Motor neuron (in vitro differentiated cells): ENCODE measurements at regions not wholly inside any gene's neighbourhood (a gene's known extent, or its start where the extent isn't known, plus 50 kb on each side); places are given as distances from the start of the nearest gene placed in this dataset.
"Not testable (repeated sequence)": the region's sequence is repeated elsewhere in the genome, so short reads cannot be mapped to it uniquely, and the experiment has no call there.

Source experiments
- ATAC-seq, 8 experiments: fragments of 200-7000 bp; cut with Tn5 transposase; replicated peaks in 6 of 8; 2 replicates each; pipeline ENCODE4 v1.8.0; 2021; ENCODE audit warnings: mild to moderate bottlenecking in 8 of 8, moderate library complexity in 8 of 8
- H3K27ac ChIP-seq, 2 donors: fragments of 250-450 bp; sonication (Bioruptor Pico); 2 replicates each; pipeline ENCODE4 v1.9.0; 2021; ENCODE audit warnings: antibody characterized with exemption in 2 of 2, mild to moderate bottlenecking in 2 of 2, moderate library complexity in 1 of 2
- H3K4me1 ChIP-seq, 2 donors: fragments of 250-450 bp; sonication (Bioruptor Pico); replicated peaks in 1 of 2; 2 replicates each; pipeline ENCODE4 v1.6.1; 2021; ENCODE audit warnings: antibody characterized with exemption in 2 of 2, mild to moderate bottlenecking in 2 of 2, moderate library complexity in 1 of 2
- H3K4me3 ChIP-seq, 5 donors: fragments of 250-450 bp; sonication (Bioruptor Pico); 2 replicates each; pipeline ENCODE4 v1.9.0; 2021; ENCODE audit warnings: antibody characterized with exemption in 5 of 5, mild to moderate bottlenecking in 5 of 5, moderate library complexity in 4 of 5
- WGBS, 10 experiments: fragments of 450-650 bp; shearing (Covaris generic); methylation state at CpG; one replicate each; pipeline ENCODE4 v1.0.0; 2022; 5-methylcytosine and 5-hydroxymethylcytosine counted together
- in situ Hi-C, 9 experiments: fragments of 400-800 bp; cut with MboI; loops; one replicate each; pipeline ENCODE4 v1.15.0; 2021; ENCODE audit warnings: low sequenced_read_pairs in 9 of 9, low pct_unique_long_range_greater_than_20kb in 2 of 9; ENCODE audit not compliant: unreplicated experiment in 9 of 9

DNA sequence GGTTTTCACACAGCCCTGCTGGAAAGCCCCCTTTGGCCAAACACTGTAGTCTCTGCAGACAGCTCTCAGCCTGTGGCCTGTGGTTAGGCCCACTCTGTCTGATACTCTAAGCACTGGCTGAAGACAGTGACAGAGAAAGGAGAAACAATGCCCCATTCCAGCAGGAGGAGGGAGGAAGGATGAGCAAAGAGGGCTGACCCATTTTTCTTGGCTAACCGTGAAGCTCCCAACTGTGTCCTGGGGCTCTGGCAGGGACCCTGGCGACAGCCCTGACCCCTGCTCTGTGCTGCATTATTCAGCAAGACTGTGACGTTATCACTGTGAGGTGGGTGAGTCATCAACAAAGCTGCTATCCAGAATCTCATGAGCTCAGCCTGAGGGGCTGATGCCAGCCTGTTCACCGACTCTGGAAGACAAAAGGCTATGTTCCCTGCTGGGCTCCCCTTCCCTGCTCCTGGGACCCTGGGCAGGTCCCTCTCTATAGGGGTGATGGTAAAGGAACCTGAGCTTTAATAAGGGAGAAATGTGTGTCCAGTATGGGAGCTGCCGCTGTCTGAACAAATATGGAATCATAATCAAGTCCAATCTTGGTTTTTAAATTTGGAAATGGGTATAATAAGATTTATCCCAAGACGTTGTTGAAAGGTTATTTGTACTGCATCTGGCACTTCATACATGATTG, 107.0 kb downstream of the RHOU start:
- peak; percentile 56 to 97 (median 96) for ATAC-seq
- Histone ChIP-seq H3K27ac (peak overlapping the region; percentile 74 to 80), H3K4me3 (no peak overlapping the region), H3K4me1 (peaks cover 28 to 29% of the 10 kb centered on the region in 2 donors)
- in situ Hi-C loops: no loop called here
- whole genome bisulfite sequencing, 10 experiments: 0 to 100% (median 52%) methylated on average over 1 to 6 of the region's 6 CpGs

DNA sequence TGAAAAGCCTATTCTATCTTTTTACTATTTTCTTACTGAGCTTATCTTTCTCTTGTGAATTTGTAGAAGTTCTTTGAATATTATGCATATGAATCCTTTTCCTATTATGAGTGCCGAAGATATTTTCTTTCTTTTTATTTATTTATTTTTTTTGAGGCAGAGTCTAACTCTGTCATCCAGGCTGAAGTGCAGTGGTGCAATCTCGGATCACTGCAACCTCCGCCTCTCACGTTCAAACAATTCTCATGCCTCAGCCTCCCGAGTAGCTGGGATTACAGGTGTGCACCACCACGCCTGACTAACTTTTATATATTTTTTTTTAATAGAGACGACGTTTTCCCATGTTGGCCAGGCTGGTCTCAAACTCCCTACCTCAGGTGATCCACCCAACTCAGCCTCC, 109.8 kb downstream of the RHOU start:
- H3K27ac ChIP-seq: no peak overlapping the region
- 64 to 100% (median 91%) methylated on average over 1 to 8 of the region's 8 CpGs for WGBS, 10 experiments
- in situ Hi-C loops: no loop called here
- peaks cover 11 to 26% of the 10 kb centered on the region in 2 donors for H3K4me1 ChIP-seq
- ATAC-seq: no peak
- H3K4me3 ChIP-seq: no peak overlapping the region

GRCh38 chr1:228846952-228847351, 111.7 kb downstream of the RHOU start:
- ATAC-seq: no peak
- H3K27ac ChIP-seq: no peak overlapping the region
- WGBS, 10 experiments: 70 to 100% (median 91%) methylated on average over 1 of the region's 1 CpG; no CpG with 5 or more reads in 4 of the 10 experiments
- in situ Hi-C loops: no loop called here
- no peak overlapping the region for H3K4me3 ChIP-seq
- H3K4me1 ChIP-seq: peaks cover 23 to 37% of the 10 kb centered on the region in 2 donors

DNA sequence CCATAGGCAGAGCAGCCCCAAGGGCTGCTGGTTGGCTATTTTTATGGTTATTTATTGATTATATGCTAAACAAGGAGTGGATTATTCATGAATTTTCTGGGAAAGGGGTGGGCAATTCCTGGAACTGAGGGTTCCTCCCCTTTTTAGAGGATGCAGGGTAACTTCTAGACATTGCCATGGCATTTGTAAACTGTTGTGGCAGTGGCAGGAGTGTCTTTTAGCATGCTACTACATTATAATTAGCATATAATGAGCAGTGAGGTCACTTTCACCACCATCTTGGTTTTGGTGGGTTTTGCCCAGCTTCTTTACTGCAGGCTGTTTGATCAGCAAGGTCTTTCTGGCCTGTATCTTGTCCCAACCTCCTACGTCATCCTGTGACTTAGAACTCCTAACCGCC, 112.2 kb downstream of the RHOU start:
- 86 to 100% (median 96%) methylated on average over 1 to 2 of the region's 2 CpGs; no CpG with 5 or more reads in 6 of the 10 experiments for WGBS, 10 experiments
- peak in 3 of 8 experiments; percentile 64 to 83 (median 66) for ATAC-seq
- H3K27ac ChIP-seq, H3K4me3 ChIP-seq, in situ Hi-C loops: not testable (repeated sequence)
- H3K4me1 ChIP-seq: peaks cover 23 to 37% of the 10 kb centered on the region in 2 donors

- Histone ChIP-seq H3K27ac (no peak overlapping the region), H3K4me1 (peaks cover 26 to 44% of the 10 kb centered on the region in 2 donors), H3K4me3 (no peak overlapping the region)
- WGBS, 10 experiments: 20 to 100% (median 82%) methylated on average over 1 to 2 of the region's 2 CpGs; no CpG with 5 or more reads in 4 of the 10 experiments
- no peak for ATAC-seq
- in situ Hi-C loops: no loop called here
Observed at GRCh38 chr1:228848406-228848805, 113.1 kb downstream of the RHOU start.

DNA sequence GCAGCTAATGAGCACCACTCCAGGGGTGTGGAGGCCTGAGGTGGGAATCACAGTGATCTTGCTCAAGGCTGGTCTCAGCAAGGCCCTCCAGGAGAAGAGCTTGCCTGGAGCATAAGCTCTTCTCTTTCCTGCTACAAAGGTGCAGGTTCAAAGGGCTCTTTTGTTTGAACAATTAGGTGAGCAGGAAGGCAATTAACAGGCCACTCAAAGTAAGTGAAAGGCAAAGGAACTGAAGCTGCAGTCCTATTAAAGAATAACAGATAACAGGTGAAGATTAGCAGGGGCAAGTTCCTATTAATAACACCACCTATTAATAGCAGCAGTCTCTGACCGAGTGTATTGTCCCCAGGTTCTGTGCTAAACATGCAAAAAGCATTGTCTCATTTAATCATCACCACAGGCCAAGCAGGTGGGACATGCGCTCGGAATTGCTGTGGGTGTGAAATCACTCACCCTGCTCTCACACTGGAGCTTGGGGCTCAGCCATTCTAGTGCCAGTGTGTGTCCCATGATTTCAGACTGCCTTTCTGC, 113.8 kb downstream of the RHOU start:
- WGBS, 10 experiments: 43 to 92% (median 75%) methylated on average over 1 to 3 of the region's 3 CpGs; no CpG with 5 or more reads in 2 of the 10 experiments
- no peak overlapping the region for H3K27ac ChIP-seq
- in situ Hi-C loops: no loop called here

GRCh38 chr1:228850141-228851100, 115.1 kb downstream of the RHOU start:
- WGBS, 10 experiments: 52 to 100% (median 82%) methylated on average over 3 to 11 of the region's 11 CpGs; no CpG with 5 or more reads in 1 of the 10 experiments
- ATAC-seq: peak in 2 of 8 experiments; percentile 10
- Histone ChIP-seq H3K4me3 (no peak overlapping the region), H3K27ac (peak overlapping the region; percentile 28 to 38), H3K4me1 (peaks cover 28 to 47% of the 10 kb centered on the region in 2 donors)
- in situ Hi-C loops: no loop called here

More for the DNA sequence above, 113.8 kb downstream of the RHOU start:
- ATAC-seq: peak in 4 of 8 experiments; percentile 56 to 70 (median 59)
- Histone ChIP-seq H3K4me1 (peaks cover 28 to 47% of the 10 kb centered on the region in 2 donors), H3K4me3 (no peak overlapping the region)

DNA sequence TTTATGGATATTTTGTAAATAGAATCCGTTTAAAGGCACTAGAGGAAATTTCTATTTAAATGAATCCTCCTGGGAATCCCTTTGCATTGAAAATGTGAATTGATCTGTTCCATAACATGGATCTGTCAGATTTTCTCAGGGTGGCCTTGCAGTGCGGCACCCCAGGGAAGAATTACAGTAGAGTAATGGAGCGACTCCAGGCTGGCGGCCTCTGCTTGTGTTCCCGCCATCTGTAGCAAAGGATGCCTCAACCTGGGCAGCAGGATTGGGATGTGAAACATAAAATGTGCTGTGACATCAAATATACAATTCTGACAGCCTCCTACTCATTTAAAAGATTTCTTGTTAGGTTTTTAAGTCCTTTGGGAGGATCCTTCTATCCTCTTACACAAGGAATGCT, 115.9 kb downstream of the RHOU start:
- Histone ChIP-seq H3K27ac (peak overlapping the region; percentile 28 to 63), H3K4me1 (peaks cover 28 to 47% of the 10 kb centered on the region in 2 donors), H3K4me3 (no peak overlapping the region)
- in situ Hi-C loops: no loop called here
- 66 to 92% (median 79%) methylated on average over 2 to 5 of the region's 5 CpGs; no CpG with 5 or more reads in 1 of the 10 experiments for WGBS, 10 experiments
- ATAC-seq: peak in 5 of 8 experiments; percentile 33 to 78 (median 58)

- in situ Hi-C loops: no loop called here
Observed at GRCh38 chr1:228851618-228852017, 116.3 kb downstream of the RHOU start.

DNA sequence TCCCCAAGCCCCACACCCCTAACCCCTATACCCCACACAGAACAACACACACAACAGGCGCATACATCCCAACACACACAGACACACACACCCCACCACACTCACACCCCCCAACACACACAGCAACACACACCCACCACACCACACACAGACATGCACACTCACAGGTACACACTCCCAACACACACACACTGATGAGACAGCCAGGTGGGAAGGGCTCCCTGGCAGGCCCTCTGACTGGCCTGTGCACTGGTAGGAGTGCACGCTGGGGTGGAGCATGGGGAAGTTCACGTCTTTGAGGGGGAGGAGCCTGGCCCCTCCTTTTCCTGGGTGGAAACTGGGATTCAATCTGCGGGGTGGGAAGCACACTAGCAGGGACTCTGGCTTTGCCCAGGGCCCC, 116.7 kb downstream of the RHOU start:
- Histone ChIP-seq H3K4me1 (peaks cover 28 to 47% of the 10 kb centered on the region in 2 donors), H3K4me3 (no peak overlapping the region), H3K27ac (peak overlapping the region; percentile 15 to 63)
- in situ Hi-C loops: no loop called here
- 20 to 90% (median 87%) methylated on average over 1 to 3 of the region's 4 CpGs; no CpG with 5 or more reads in 7 of the 10 experiments for WGBS, 10 experiments
- peak in 3 of 8 experiments; percentile 4 to 43 (median 33) for ATAC-seq

More at GRCh38 chr1:228851618-228852017, 116.3 kb downstream of the RHOU start:
- 79 to 90% (median 83%) methylated on average over 1 to 6 of the region's 6 CpGs; no CpG with 5 or more reads in 3 of the 10 experiments for whole genome bisulfite sequencing, 10 experiments
- Histone ChIP-seq H3K4me3 (no peak overlapping the region), H3K4me1 (peaks cover 28 to 47% of the 10 kb centered on the region in 2 donors), H3K27ac (peak overlapping the region; percentile 15 to 63)
- ATAC-seq: peak in 4 of 8 experiments; percentile 14 to 40 (median 28)

GRCh38 chr1:228852511-228853088, 117.3 kb downstream of the RHOU start:
- Histone ChIP-seq H3K4me3 (no peak overlapping the region), H3K4me1 (peaks cover 28 to 45% of the 10 kb centered on the region in 2 donors), H3K27ac (peak overlapping the region in 1 of 2 donors; percentile 15)
- WGBS, 10 experiments: 89 to 100% (median 97%) methylated on average over 1 to 3 of the region's 3 CpGs; no CpG with 5 or more reads in 2 of the 10 experiments
- in situ Hi-C loops: no loop called here
- no peak for ATAC-seq

GRCh38 chr1:228853191-228853590, 117.9 kb downstream of the RHOU start:
- in situ Hi-C loops: no loop called here
- H3K4me1 ChIP-seq: peaks cover 28 to 45% of the 10 kb centered on the region in 2 donors
- H3K4me3 ChIP-seq: no peak overlapping the region
- WGBS, 10 experiments: 25 to 100% (median 74%) methylated on average over 1 to 2 of the region's 2 CpGs; no CpG with 5 or more reads in 2 of the 10 experiments
- H3K27ac ChIP-seq: no peak overlapping the region
- ATAC-seq: no peak
